Keratinocyte (primary cell): ENCODE measurements at regions not wholly inside any gene's neighbourhood (a gene's known extent, or its start where the extent isn't known, plus 50 kb on each side); places are given as distances from the start of the nearest gene placed in this dataset.

Experiments used
- DNase-seq: peaks from one replicate; pipeline ENCODE4 v3.0.0-alpha.2; 2011; ENCODE audit warnings: low read depth, missing footprints, low spot score
- FAIRE-seq: peaks from 2 replicates; lab custom pipeline; 2011; peaks lifted over from hg19 to GRCh38; lab: Jason Lieb, UNC
- H2AFZ ChIP-seq: 2 replicates; pipeline ENCODE4 v1.6.0; 2012; ENCODE audit warnings: low read length, control low read depth, inconsistent platforms; ENCODE audit not compliant: control insufficient read depth
- H3K27ac ChIP-seq: 2 replicates; pipeline ENCODE4 v1.5.1; 2011; ENCODE audit warnings: low read length; ENCODE audit not compliant: control insufficient read depth, insufficient read depth
- H3K27me3 ChIP-seq: 3 replicates; pipeline ENCODE4 v1.6.0; 2011; ENCODE audit warnings: low read length; ENCODE audit not compliant: control insufficient read depth, insufficient read depth; ENCODE audit errors: extremely low read depth
- H3K36me3 ChIP-seq, 2 experiments: 2 replicates in 1 of 2; 3 replicates in 1 of 2; pipeline ENCODE4 v1.5.1; 2011; ENCODE audit warnings: low read length in 2 of 2, mild to moderate bottlenecking in 1 of 2; ENCODE audit not compliant: control insufficient read depth in 2 of 2, insufficient read depth in 2 of 2; ENCODE audit errors: extremely low read depth in 1 of 2
- H3K4me1 ChIP-seq: 3 replicates; pipeline ENCODE4 v1.5.1; 2011; ENCODE audit warnings: low read length; ENCODE audit not compliant: control insufficient read depth, insufficient read depth; ENCODE audit errors: extremely low read depth
- H3K4me2 ChIP-seq: 3 replicates; pipeline ENCODE4 v1.6.0; 2011; ENCODE audit warnings: low read depth, low read length; ENCODE audit not compliant: control insufficient read depth, insufficient read depth; ENCODE audit errors: extremely low read depth
- H3K4me3 ChIP-seq, 3 experiments: fragments of 200-600 bp in 1 of 3; sonication (generic) in 1 of 3; 2 replicates in 2 of 3; 3 replicates in 1 of 3; pipeline ENCODE4 v1.5.1; 2011 to 2016; ENCODE audit warnings: low read length in 3 of 3, mild to moderate bottlenecking in 3 of 3, control low read depth in 2 of 3, inconsistent platforms in 1 of 3, low read depth in 1 of 3, mixed read lengths in 1 of 3, mixed run types in 1 of 3, moderate library complexity in 1 of 3; ENCODE audit not compliant: control insufficient read depth in 2 of 3, insufficient read depth in 2 of 3; ENCODE audit errors: extremely low read depth in 1 of 3
- H3K79me2 ChIP-seq: 2 replicates; pipeline ENCODE4 v1.6.0; 2012; ENCODE audit warnings: low read length; ENCODE audit not compliant: control insufficient read depth, insufficient read depth
- H3K9ac ChIP-seq: 3 replicates; pipeline ENCODE4 v1.6.0; 2011; ENCODE audit warnings: low read length; ENCODE audit not compliant: control insufficient read depth, insufficient read depth; ENCODE audit errors: extremely low read depth
- H3K9me1 ChIP-seq: 3 replicates; pipeline ENCODE4 v1.6.0; 2011; ENCODE audit warnings: low read length; ENCODE audit not compliant: control insufficient read depth, insufficient read depth; ENCODE audit errors: extremely low read depth
- H3K9me3 ChIP-seq: 2 replicates; pipeline ENCODE4 v1.5.1; 2012; ENCODE audit warnings: low read depth, low read length; ENCODE audit not compliant: control insufficient read depth
- H4K20me1 ChIP-seq: 3 replicates; pipeline ENCODE4 v1.6.0; 2011; ENCODE audit warnings: low read length; ENCODE audit not compliant: control insufficient read depth, insufficient read depth; ENCODE audit errors: extremely low read depth
- CTCF ChIP-seq, 3 experiments: IDR thresholded peaks in 1 of 3; conservative IDR thresholded peaks in 1 of 3; optimal IDR thresholded peaks in 1 of 3; 2 replicates in 2 of 3; 3 replicates in 1 of 3; pipeline versions ENCODE3 to v1.5.1; 2011; ENCODE audit warnings: low read length in 3 of 3, mild to moderate bottlenecking in 3 of 3, moderate library complexity in 2 of 3, control low read depth in 1 of 3, inconsistent platforms in 1 of 3; ENCODE audit not compliant: insufficient read depth in 2 of 3; ENCODE audit errors: extremely low read depth in 1 of 3
- EZH2 ChIP-seq: IDR thresholded peaks from one replicate; pipeline ENCODE4 v1.6.1; 2012; ENCODE audit warnings: inconsistent platforms, mild to moderate bottlenecking, low read length, moderate library complexity
- dilution Hi-C: fragments of 300-500 bp; cut with MboI; formaldehyde crosslinking; loops from one replicate; pipeline ENCODE4 v1.7.0; 2020; ENCODE audit warnings: low sequenced_read_pairs; ENCODE audit not compliant: extremely low pct_ligation_motif_present

GRCh38 chr3:110670407-110670806 lies 401.2 kb upstream of the NECTIN3 start:
- Histone ChIP-seq H4K20me1 (no peaks in the 10 kb centered on the region), H3K4me1 (no peaks in the 10 kb centered on the region), H3K9me1 (no peaks in the 10 kb centered on the region), H3K27me3 (no peaks in the 10 kb centered on the region), H2AFZ (no peak overlapping the region), H3K36me3 (no peaks in the 10 kb centered on the region), H3K79me2 (no peaks in the 10 kb centered on the region), H3K4me2 (no peak overlapping the region), H3K4me3 (no peak overlapping the region), H3K9ac (no peak overlapping the region), H3K27ac (no peak overlapping the region), H3K9me3 (no peaks in the 10 kb centered on the region)
- dilution Hi-C loops: no loop called here
- FAIRE-seq (no peak), DNase-seq (no peak)
- TF ChIP-seq EZH2 (no peak), CTCF (optimal IDR thresholded peaks at IDR 0.05 in 1 of 3, IDR thresholded peaks at IDR 0.05 in 1 of 3, conservative IDR thresholded peaks at IDR 0.05 in 1 of 3; ENCODE audit: extremely low read depth in 1 of 3, insufficient read depth in 2 of 3, low read length in 3 of 3) (no peak)

- H2AFZ ChIP-seq: no peak overlapping the region
- TF ChIP-seq CTCF (optimal IDR thresholded peaks at IDR 0.05 in 1 of 3, IDR thresholded peaks at IDR 0.05 in 1 of 3, conservative IDR thresholded peaks at IDR 0.05 in 1 of 3; ENCODE audit: extremely low read depth in 1 of 3, insufficient read depth in 2 of 3, low read length in 3 of 3): no peak
- no peak for TF ChIP-seq EZH2
- no peaks in the 10 kb centered on the region for H3K9me1 ChIP-seq
- dilution Hi-C loops: no loop called here
- H3K4me1 ChIP-seq: no peaks in the 10 kb centered on the region
- FAIRE-seq (no peak), DNase-seq (no peak)
- H3K27me3 ChIP-seq: no peaks in the 10 kb centered on the region
- H3K27ac ChIP-seq: no peak overlapping the region
- no peaks in the 10 kb centered on the region for H3K36me3 ChIP-seq
- no peaks in the 10 kb centered on the region for H3K9me3 ChIP-seq
- H4K20me1 ChIP-seq: no peaks in the 10 kb centered on the region
- H3K4me3 ChIP-seq: no peak overlapping the region
- no peak overlapping the region for H3K4me2 ChIP-seq
- H3K9ac ChIP-seq: no peak overlapping the region
- H3K79me2 ChIP-seq: no peaks in the 10 kb centered on the region
Measured at GRCh38 chr3:110677506-110677905, 394.1 kb upstream of the NECTIN3 start.
